Adrenal gland (tissue), 9 donors: ENCODE measurements at regions not wholly inside any gene's neighbourhood (a gene's known extent, or its start where the extent isn't known, plus 50 kb on each side); places are given as distances from the start of the nearest gene placed in this dataset.

ENCODE experiments used
- DNase-seq, 7 donors: peaks; one replicate each; pipeline ENCODE4 v3.0.0-alpha.2; 2019 to 2020
- H3K27ac ChIP-seq, 5 donors: fragments of 200-600 bp; sonication (generic) in 4 of 5; 1 replicate in 3 of 5; 2 replicates in 2 of 5; pipeline versions ENCODE4 v1.5.1 to v1.8.0; 2016 to 2020; ENCODE audit warnings: mild to moderate bottlenecking in 1 of 5
- H3K27me3 ChIP-seq: fragments of 200-600 bp; 2 replicates; pipeline ENCODE4 v1.8.0; 2021
- H3K36me3 ChIP-seq, 2 donors: fragments of 200-600 bp; replicated peaks in 1 of 2; 1 replicate in 1 of 2; 2 replicates in 1 of 2; pipeline versions ENCODE4 v1.5.1 to v1.8.0; 2018 to 2022
- H3K4me1 ChIP-seq, 2 donors: fragments of 200-600 bp; replicated peaks in 1 of 2; 1 replicate in 1 of 2; 2 replicates in 1 of 2; pipeline versions ENCODE4 v1.5.1 to v1.8.0; 2018 to 2021
- H3K4me3 ChIP-seq, 4 donors: fragments of 200-600 bp; sonication (generic) in 3 of 4; one replicate each; pipeline ENCODE4 v1.5.1; 2016 to 2018
- H3K9me3 ChIP-seq, 3 donors: fragments of 200-600 bp; sonication (generic) in 1 of 3; replicated peaks in 1 of 3; 1 replicate in 2 of 3; 2 replicates in 1 of 3; pipeline versions ENCODE4 v1.5.1 to v1.8.0; 2016 to 2021
- POLR2A ChIP-seq, 2 donors: fragments of 450-650 bp; IDR thresholded peaks; one replicate each; pipeline ENCODE4 v1.6.1; 2017; ENCODE audit warnings: antibody characterized with exemption in 2 of 2, mild to moderate bottlenecking in 2 of 2, moderate library complexity in 1 of 2
- WGBS, 4 donors: extraction: QIAGEN DNeasy Blood & Tissue Kit in 2 of 4; methylation state at CpG; one replicate each; pipeline versions ENCODE4 v1.1.5 to v1.1.7; 2013 to 2017; 5-methylcytosine and 5-hydroxymethylcytosine counted together
- intact Hi-C, 2 donors: fragments of 100-400 bp; cut with DNase I; formaldehyde crosslinking; loops; one replicate each; pipeline versions ENCODE4 v1.14.1 to v1.15.0; 2022 to 2023
- TF ChIP-seq, protein P1 (sequence below), 6 experiments: fragments of 450-650 bp in 4 of 6; fragments of 200-600 bp in 2 of 6; sonication (generic) in 1 of 6; IDR thresholded peaks; 1 replicate in 5 of 6; 2 replicates in 1 of 6; pipeline versions ENCODE4 v1.5.1 to v1.8.0; 2016 to 2021; ENCODE audit warnings: antibody characterized with exemption in 6 of 6, mild to moderate bottlenecking in 2 of 6, moderate library complexity in 1 of 6
- donor health status: healthy with polysubstance abuse.
- donor health status: Bipolar disorder and iron deficiency.
- donor health status: DM: yes; HTN: yes; CAD: no.
- donor health status: DM: no; HTN: no; CAD: no.
- donor health status: DM: no; HTN: no; CAD: no.

DNA sequence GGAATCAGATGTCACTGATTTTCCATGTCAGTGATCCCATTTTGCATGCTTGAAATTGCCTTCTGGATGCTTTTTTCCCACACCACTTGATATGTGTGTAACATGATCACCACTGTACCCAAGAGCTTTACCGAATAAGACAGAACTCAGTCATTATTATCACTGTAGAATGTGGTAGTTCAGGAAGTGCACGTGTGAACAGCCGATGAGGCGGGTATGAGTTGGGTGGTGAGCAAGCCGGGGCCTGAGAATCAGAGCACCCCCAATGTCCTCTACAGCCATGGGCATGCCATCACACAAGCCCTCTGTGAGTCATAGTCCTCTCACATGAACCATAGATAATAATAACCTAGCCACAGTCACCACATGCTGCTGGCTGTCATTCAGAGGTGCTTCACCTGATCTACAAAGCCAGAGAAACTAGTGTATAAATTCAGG is 470.8 kb downstream of the SOX2 start:
- Histone ChIP-seq H3K9me3 (no peaks in the 10 kb centered on the region), H3K27me3 (no peaks in the 10 kb centered on the region), H3K4me3 (no peak overlapping the region), H3K4me1 (no peaks in the 10 kb centered on the region), H3K27ac (no peak overlapping the region), H3K36me3 (no peaks in the 10 kb centered on the region)
- TF ChIP-seq POLR2A (IDR thresholded peaks at IDR 0.05), result no peak
- TF ChIP-seq, protein P1, sequence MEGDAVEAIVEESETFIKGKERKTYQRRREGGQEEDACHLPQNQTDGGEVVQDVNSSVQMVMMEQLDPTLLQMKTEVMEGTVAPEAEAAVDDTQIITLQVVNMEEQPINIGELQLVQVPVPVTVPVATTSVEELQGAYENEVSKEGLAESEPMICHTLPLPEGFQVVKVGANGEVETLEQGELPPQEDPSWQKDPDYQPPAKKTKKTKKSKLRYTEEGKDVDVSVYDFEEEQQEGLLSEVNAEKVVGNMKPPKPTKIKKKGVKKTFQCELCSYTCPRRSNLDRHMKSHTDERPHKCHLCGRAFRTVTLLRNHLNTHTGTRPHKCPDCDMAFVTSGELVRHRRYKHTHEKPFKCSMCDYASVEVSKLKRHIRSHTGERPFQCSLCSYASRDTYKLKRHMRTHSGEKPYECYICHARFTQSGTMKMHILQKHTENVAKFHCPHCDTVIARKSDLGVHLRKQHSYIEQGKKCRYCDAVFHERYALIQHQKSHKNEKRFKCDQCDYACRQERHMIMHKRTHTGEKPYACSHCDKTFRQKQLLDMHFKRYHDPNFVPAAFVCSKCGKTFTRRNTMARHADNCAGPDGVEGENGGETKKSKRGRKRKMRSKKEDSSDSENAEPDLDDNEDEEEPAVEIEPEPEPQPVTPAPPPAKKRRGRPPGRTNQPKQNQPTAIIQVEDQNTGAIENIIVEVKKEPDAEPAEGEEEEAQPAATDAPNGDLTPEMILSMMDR (IDR thresholded peaks at IDR 0.05), result no peak
- DNase-seq, result no peak
- intact Hi-C loops, result no loop called here
- WGBS, 4 donors, result 67 to 93% (median 89%) methylated on average over 1 to 5 of the region's 5 CpGs

DNA sequence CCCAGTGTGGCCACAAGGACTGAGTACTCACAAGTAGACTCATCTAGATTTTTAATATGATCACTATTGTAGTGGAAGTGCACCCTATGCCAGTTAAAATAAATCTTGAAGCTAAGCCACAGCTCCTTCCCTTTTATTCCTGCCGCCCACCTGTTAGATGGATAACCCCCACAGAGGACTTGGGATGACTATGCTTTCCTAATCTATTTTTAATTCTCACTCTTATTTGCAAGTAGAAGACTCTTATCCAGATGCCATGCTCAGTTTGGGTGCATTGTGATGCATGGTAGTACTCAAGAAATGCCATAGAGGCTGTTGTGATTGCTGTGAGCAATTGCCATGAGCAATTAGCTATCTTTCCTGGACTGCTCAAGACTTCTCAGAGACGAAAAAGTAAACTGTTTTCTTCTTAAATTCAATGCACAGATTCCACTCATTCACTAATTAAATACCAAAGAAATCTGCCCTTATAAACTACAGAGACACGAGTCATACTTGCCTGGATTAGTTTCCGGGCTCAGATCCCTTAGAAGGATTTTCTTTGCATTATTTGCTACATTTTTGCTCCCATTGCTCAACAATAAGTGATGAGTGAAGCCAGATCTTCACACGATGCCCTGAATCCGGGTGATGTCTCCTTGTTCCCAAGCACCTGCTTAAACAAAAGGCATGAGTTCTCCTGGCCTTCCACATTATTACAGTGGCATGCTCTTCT is 472.1 kb downstream of the SOX2 start:
- Histone ChIP-seq H3K4me1 (no peaks in the 10 kb centered on the region), H3K36me3 (no peaks in the 10 kb centered on the region), H3K27me3 (no peaks in the 10 kb centered on the region), H3K4me3 (no peak overlapping the region), H3K9me3 (no peaks in the 10 kb centered on the region), H3K27ac (no peak overlapping the region)
- no peak for DNase-seq
- TF ChIP-seq, protein P1 (IDR thresholded peaks at IDR 0.05), result no peak
- TF ChIP-seq POLR2A (IDR thresholded peaks at IDR 0.05), result no peak
- intact Hi-C loops, result no loop called here
- WGBS, 4 donors, result 65 to 71% (median 68%) methylated on average over 6 of the region's 6 CpGs

DNA sequence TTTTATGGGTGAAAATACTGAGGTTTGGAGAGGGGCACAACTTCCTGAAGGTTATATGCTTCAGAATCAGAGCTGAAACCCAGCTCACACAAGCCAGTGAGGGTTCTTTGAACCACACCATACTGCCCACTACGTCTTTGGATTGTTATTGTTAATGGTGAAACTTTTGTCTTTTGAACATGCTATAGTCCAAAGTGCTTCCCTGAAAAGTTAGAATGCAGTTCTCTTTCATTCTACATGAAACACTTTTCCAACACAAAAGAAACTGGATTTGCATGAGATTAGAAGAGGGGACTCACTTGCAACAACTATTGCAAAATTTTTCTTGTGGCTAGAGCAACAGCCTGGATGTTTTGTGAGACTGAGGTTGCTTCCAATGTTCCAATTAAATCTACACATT is 473.6 kb downstream of the SOX2 start:
- Histone ChIP-seq H3K27me3 (no peaks in the 10 kb centered on the region), H3K9me3 (no peaks in the 10 kb centered on the region), H3K27ac (no peak overlapping the region), H3K4me1 (no peaks in the 10 kb centered on the region), H3K36me3 (no peaks in the 10 kb centered on the region), H3K4me3 (no peak overlapping the region)
- TF ChIP-seq, protein P1 (IDR thresholded peaks at IDR 0.05), result no peak
- intact Hi-C loops, result no loop called here
- WGBS, 4 donors, result 47 to 76% (median 61%) methylated on average over 1 of the region's 1 CpG
- no peak for DNase-seq

DNA sequence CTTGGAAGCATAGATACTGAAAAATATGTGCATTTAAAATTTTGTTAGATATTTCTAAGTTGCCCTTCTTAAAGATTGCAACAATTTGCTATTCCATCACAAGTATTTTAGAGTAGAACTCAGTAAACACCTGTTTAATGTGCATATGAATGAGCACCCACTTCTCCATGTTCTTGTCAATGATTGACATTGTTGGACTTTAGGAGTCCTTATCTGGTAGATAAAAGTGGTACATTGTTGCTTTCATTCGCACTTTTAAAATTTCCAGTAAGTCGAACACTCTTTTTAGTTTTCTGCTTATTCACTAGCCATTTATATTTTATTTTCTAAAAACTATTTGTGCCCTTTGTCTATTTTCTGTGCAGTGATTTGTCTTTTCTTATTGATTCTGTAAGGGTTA is 478.3 kb downstream of the SOX2 start:
- intact Hi-C loops, result no loop called here
- WGBS, 4 donors, result 90 to 94% (median 92%) methylated on average over 2 of the region's 2 CpGs
- Histone ChIP-seq H3K27ac (no peak overlapping the region), H3K9me3 (no peaks in the 10 kb centered on the region), H3K27me3 (no peaks in the 10 kb centered on the region), H3K36me3 (no peaks in the 10 kb centered on the region), H3K4me3 (no peak overlapping the region), H3K4me1 (no peaks in the 10 kb centered on the region)
- TF ChIP-seq, protein P1 (IDR thresholded peaks at IDR 0.05), result no peak
- no peak for TF ChIP-seq POLR2A (IDR thresholded peaks at IDR 0.05)
- no peak for DNase-seq
